BE2C (cell line): ENCODE measurements at regions not wholly inside any gene's neighbourhood (a gene's known extent, or its start where the extent isn't known, plus 50 kb on each side); places are given as distances from the start of the nearest gene placed in this dataset.
A peak's percentile ranks its signal among the peaks of the same experiment; 100 is the strongest.

ENCODE experiments used
- DNase-seq: peaks from one replicate; pipeline ENCODE4 v3.0.0-alpha.2; 2020
- H3K27me3 ChIP-seq: fragments of 250-450 bp; sonication (Bioruptor Pico); 2 replicates; pipeline ENCODE4 v1.5.1; 2020; ENCODE audit warnings: mild to moderate bottlenecking
- H3K36me3 ChIP-seq: fragments of 250-450 bp; sonication (Bioruptor Pico); 2 replicates; pipeline ENCODE4 v1.5.1; 2020; ENCODE audit warnings: mild to moderate bottlenecking
- H3K4me1 ChIP-seq: fragments of 250-450 bp; sonication (Bioruptor Pico); 2 replicates; pipeline ENCODE4 v1.5.1; 2020
- H3K4me3 ChIP-seq: 2 replicates; pipeline ENCODE4 v1.5.1; 2011; ENCODE audit warnings: low read depth, low read length
- H3K9me3 ChIP-seq: fragments of 250-450 bp; sonication (Bioruptor Pico); 2 replicates; pipeline ENCODE4 v1.5.1; 2020
- TF ChIP-seq, protein P1 (sequence below): IDR thresholded peaks from 2 replicates; pipeline ENCODE4 v1.5.1; 2012; ENCODE audit warnings: mild to moderate bottlenecking, low read depth, low read length

GRCh38 chr7:148523550-148523949 lies 67.0 kb upstream of the C7orf33 start:
- TF ChIP-seq, protein P1, sequence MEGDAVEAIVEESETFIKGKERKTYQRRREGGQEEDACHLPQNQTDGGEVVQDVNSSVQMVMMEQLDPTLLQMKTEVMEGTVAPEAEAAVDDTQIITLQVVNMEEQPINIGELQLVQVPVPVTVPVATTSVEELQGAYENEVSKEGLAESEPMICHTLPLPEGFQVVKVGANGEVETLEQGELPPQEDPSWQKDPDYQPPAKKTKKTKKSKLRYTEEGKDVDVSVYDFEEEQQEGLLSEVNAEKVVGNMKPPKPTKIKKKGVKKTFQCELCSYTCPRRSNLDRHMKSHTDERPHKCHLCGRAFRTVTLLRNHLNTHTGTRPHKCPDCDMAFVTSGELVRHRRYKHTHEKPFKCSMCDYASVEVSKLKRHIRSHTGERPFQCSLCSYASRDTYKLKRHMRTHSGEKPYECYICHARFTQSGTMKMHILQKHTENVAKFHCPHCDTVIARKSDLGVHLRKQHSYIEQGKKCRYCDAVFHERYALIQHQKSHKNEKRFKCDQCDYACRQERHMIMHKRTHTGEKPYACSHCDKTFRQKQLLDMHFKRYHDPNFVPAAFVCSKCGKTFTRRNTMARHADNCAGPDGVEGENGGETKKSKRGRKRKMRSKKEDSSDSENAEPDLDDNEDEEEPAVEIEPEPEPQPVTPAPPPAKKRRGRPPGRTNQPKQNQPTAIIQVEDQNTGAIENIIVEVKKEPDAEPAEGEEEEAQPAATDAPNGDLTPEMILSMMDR: no peak
- Histone ChIP-seq H3K9me3 (no peaks in the 10 kb centered on the region), H3K27me3 (peaks cover 10% of the 10 kb centered on the region; the same call in 1 of the 2 replicates), H3K4me3 (no peak overlapping the region), H3K36me3 (no peaks in the 10 kb centered on the region), H3K4me1 (no peaks in the 10 kb centered on the region)
- DNase-seq: no peak

DNA sequence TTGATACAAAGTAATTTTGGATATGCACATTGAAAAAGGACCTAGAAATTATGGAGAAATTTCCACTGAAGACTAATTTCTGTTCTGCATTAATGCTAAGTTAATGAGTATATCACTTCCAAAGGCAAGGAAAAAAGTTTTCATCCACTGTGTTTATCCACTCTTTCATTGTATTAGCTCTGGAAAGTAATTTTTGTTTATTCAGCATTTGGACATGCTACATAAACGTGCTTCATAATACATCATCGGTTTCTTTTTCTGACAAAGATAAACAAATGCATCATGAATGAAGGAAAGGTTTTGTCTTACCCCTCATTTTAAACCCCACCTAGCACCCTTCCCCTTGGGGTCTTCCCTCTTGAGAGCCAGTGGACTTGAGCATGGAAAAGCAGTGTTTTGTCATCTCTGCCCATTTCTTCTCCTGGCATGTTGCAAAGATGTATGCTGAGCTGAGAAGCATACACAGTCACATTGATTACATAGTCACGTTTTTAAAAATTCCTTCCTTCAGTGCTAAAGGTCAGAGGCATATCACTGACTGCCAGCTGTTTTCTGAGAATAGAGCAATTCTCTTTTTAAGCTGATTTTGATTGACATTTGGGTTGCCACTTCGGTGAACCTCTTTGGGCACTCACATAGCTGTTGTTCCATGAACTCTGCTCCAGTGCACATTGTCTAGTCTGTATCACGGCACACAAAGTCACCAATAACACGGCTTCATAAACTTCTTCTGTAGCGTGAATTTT lies 65.9 kb upstream of the C7orf33 start:
- TF ChIP-seq, protein P1: no peak

DNA sequence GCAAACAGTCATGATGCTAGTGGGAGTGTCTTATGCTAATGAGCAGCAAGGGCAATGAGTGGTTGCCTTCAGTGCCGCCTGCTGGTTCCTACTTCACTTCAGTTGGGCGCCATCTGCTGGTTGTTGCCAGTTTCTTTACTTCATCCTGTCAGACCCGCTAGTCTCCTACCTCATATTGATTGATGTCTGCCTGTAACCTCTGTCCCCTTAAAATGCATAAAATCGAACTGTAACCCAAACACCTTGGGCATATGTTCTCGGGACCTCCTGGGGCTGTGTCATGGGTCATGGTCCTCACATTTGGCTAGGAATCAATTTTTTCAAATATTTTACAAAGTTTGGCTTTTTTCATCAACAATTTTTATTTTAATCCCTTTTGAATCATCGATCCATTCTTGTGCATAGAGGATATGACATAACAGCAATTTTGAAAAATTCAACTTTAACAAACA lies 62.8 kb upstream of the C7orf33 start:
- peak; percentile 91 for DNase-seq
- Histone ChIP-seq H3K27me3 (peaks cover 10% of the 10 kb centered on the region; the same call in 1 of the 2 replicates), H3K9me3 (no peaks in the 10 kb centered on the region), H3K4me1 (no peaks in the 10 kb centered on the region), H3K4me3 (no peak overlapping the region), H3K36me3 (no peaks in the 10 kb centered on the region)
- TF ChIP-seq, protein P1: peak; percentile 99

More for the DNA sequence above, 65.9 kb upstream of the C7orf33 start:
- H3K4me3 ChIP-seq: no peak overlapping the region
- H3K36me3 ChIP-seq: no peaks in the 10 kb centered on the region
- no peaks in the 10 kb centered on the region for H3K9me3 ChIP-seq
- DNase-seq: no peak
- H3K27me3 ChIP-seq: peaks cover 10% of the 10 kb centered on the region; the same call in 1 of the 2 replicates
- no peaks in the 10 kb centered on the region for H3K4me1 ChIP-seq

- Histone ChIP-seq H3K36me3 (no peaks in the 10 kb centered on the region), H3K4me3 (no peak overlapping the region), H3K9me3 (no peaks in the 10 kb centered on the region), H3K27me3 (no peaks in the 10 kb centered on the region), H3K4me1 (no peaks in the 10 kb centered on the region)
- no peak for DNase-seq
- TF ChIP-seq, protein P1: no peak
Measured at GRCh38 chr7:148535217-148535616, 55.3 kb upstream of the C7orf33 start.

GRCh38 chr7:148537435-148537834 lies 53.1 kb upstream of the C7orf33 start:
- no peaks in the 10 kb centered on the region for H3K4me1 ChIP-seq
- no peak for DNase-seq
- TF ChIP-seq, protein P1: no peak
- no peaks in the 10 kb centered on the region for H3K36me3 ChIP-seq
- H3K9me3 ChIP-seq: no peaks in the 10 kb centered on the region
- H3K4me3 ChIP-seq: no peak overlapping the region
- H3K27me3 ChIP-seq: no peaks in the 10 kb centered on the region

DNA sequence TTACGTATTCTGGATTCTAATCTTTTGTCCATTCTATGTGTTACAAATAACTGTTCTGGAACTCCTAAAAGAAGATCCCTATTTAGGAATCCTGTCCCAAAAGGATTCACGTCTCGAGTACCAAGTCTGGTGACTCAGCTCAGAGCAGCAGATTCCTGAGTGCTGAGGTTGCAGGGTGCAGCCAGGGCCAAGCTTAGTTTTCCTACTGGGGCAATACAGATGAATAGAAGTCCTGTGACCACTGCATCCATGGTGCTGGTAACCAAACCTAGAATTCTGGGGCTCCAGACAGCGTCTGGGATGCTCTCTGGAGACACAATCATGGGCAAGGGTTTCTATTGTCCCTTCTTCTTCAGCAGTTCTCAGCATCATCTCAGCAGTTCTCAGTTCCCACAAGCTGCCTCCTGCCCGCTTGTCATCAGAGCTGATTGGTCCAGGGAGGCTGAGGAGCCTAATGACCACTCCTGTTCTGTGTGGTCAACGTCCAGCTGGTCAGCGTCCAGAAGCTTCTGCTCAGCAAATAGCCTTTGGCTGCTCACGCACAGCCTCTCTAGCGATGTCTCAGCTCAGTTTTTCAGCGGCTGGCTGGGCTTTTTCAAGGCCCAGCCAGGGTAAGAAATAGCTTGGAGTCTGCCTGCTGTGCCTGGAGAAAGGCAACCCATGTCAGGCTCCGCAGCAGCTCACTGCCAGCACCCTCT lies 50.4 kb upstream of the C7orf33 start:
- H3K4me3 ChIP-seq: no peak overlapping the region
- H3K9me3 ChIP-seq: no peaks in the 10 kb centered on the region
- TF ChIP-seq, protein P1: no peak
- no peaks in the 10 kb centered on the region for H3K36me3 ChIP-seq
- H3K27me3 ChIP-seq: no peaks in the 10 kb centered on the region
- no peaks in the 10 kb centered on the region for H3K4me1 ChIP-seq
- DNase-seq: no peak
